ENCODE measurements at regions not wholly inside any gene's neighbourhood (a gene's known extent, or its start where the extent isn't known, plus 50 kb on each side); places are given as distances from the start of the nearest gene placed in this dataset.
"Not testable (repeated sequence)": the region's sequence is repeated elsewhere in the genome, so short reads cannot be mapped to it uniquely, and the experiment has no call there.

DNA sequence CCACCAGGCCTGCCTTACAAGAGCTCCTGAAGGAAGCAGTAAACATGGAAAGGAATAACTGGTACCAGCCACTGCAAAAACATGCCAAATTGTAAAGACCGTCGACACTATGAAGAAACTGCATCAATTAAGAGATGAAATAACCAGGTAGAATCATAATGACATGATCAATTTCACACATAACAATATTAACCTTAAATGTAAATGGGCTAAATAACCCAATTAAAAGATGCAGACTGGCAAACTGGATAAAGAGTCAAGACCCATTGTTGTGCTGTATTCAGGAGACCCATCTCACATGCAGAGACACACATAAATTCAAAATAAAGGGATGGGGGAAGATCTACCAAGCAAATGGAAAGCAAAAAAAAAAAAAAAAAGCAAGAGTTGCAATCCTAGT, 179.0 kb upstream of the ETV3 start:
- not testable (repeated sequence) for DNase-seq

DNA sequence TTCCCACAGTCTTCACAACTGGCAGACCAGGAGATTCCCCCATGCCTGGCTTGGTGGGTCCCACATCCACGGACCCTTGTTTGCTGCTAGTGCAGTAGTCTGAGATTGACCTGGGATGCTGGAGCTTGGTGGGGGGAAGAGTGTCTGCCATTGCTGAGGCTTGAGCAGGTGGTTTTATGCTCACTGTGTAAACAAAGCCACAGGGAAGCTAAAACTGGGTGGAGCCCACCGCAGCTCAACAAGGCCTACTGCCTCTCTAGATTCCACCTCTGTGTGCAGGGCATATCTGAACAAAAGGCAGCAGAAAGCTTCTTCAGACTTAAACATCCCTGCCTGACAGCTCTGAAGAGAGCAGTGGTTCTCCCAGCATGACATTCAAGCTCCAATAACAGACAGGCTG, 177.3 kb upstream of the ETV3 start:
- peak; percentile 25 for DNase-seq

DNA sequence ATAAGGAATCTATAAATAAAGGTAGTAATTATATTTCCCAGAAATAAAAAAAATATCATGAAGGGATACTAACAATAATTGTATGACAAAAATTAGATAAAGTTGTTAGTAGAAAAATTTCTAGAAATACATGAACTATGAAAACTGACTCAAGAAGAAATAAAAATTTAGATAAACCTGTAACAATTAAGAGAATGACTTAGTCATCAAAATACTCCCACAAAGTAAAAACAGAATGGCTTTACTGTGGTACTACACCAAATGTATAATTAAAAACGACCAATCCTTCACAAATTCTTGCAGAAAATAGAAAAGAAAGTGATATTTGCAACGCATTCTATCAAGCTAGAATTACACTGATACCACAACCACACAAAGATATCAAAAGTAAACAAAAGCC, 176.2 kb upstream of the ETV3 start:
- DNase-seq = no peak

DNA sequence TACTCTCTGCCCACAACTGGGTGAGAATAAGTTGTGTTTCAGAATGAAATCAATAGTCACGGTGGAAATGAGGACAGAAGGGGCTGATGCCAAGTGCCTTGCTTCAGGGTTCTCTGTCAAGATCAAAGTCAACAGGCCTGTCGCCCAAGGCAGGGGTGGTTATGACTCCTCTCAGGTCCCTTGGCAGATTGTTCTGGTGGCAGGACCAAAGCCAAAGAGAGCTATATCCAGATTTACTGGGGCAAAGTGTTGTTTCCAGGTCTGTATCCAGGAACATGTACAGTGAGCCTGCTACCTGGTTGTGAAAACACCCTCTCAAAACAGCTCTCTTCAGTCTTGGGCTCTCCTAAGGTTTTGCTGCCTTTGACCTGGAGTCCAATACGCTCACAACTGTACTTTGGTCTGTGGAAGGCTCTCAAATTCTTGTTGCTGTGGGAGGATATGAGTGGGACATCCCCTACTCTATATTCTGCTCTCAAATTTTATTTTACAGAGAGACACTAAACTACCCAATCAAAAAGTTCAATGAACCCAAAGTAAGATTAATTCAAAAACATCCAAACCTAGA, 175.1 kb upstream of the ETV3 start:
- no peak for DNase-seq

DNA sequence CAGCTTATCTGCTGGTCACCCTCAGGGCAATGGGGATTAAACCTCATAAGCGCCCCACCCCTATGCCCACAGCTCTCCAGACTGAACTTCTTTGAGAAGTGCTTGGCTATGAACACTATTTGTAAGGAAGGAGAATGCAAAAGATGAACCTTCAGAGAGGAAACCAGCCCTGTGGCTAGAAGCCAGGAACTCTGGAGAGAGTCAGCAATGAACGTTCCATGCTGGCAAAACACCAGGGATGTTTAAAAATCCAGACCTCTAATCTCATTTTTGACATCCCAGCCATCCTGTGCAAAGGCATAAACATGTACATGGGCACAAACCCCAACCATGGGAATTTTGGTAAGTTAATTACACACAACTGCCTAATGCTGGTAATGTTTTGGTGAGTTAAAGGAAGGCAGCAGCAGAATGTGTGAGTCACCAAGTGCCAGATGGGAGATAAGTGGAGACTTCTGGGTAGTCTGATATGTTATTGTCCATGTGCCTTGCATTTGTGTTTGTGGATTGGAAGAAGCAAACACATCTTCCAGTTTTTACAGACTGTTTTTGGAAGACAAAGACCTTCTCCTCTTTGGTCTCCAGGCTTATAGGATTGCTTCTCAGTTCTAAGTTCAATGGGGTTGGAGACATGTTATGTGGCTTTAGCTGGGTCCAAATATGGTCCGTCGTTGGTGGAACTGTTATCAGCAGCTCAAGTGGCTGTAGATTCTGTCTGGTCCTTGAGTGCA, 174.1 kb upstream of the ETV3 start:
- DNase-seq = no peak

DNA sequence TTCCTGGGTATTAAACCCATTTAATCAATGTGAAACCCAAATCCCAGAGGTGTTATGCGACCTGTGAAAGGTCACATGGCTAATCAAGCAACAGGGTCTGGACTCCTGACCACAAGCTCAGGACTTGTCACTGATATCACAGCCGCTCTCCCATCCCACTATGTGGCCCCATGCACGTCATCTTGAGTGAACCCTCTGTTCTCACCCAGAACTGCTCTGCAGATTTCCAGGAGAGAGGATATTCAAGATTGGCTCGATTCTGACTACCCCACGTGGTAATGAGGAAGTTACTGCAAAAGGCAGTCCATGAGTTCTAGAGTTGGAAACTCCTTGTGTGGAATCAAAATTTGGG, 173.5 kb upstream of the ETV3 start:
- no peak for DNase-seq

DNA sequence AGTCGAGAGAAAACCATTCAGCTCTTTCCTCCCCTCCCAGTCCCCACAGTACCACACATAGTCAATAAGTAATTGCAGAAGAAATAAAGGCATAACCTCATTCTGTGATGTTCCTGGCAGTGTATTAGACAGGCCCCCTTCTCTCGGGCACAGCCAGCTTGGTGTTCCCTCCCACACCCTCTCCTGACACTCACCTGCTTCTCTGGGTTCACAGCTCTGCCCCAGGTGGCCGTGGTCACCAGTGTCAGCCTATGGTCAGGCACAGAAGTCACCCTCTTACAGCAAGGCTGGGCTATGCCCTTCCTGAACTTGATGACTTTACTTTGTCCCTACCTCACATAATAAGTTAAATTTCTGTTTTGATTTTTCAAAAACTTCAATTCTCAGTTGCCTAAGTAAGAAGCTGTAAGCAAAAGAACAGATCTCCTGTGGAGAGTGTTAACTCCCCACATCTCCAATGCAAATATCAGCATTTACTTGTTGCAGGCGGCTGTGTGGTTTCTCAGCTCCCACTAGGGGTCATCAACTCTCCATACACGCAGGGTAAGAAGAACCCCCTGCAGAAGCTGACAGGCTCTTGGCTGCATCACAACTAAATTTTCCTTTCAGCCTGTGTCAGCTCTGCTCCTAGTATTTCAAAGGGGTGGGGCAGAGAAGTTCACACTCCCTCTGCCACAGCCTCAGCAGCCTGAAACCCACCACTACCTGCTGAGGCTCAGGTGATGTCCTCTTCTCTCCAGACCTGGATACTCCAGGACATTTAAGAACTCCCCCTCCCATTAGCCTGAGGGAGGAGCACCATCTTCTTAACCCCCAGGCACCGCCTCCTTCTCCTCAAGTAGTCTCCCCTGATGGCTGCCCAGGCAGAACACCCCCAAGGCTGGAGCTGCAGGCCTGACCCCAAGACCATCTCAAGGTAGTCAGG, 172.9 kb upstream of the ETV3 start:
- peak; percentile 57 for DNase-seq

DNA sequence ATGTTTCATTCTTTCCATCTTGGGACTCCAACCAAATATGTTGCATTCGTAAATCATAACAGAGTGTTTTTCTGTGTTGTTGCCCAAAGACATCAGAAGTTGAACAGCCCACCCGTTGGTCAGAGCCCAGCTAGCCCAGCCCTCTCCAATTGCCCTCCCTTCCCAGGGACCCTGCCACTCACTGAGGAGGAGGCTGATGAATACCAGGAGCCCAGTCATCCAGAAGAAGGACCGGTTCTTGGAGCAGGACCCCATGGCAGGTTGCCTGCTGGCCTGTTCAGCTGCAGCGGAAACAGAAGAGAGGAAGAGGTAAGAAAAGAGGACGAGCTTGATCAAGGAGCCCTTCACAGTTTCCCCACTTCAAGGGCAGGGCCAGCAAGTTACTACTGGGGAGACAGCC, 172.2 kb upstream of the ETV3 start:
- DNase-seq = no peak

DNA sequence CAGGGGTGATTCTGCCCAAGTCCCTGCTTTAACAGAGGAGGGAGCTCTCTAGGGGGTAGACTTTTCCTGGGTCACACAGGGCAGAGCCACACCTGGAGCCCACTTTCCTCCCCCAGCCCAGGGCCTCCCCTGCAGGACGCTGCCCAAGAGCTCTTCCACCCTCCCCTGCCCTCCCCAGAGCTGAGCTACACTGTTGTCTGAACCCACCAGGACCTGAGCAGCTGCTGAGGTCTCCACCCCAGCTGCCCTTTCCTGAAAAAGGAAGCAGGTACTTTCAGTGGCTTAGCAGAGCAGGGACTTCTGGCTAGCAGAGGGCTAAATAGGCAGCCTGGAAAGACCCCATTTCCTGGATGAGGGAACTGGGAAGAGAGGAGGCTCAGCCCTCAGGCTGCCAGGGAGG, 169.3 kb upstream of the ETV3 start:
- DNase-seq = no peak

DNA sequence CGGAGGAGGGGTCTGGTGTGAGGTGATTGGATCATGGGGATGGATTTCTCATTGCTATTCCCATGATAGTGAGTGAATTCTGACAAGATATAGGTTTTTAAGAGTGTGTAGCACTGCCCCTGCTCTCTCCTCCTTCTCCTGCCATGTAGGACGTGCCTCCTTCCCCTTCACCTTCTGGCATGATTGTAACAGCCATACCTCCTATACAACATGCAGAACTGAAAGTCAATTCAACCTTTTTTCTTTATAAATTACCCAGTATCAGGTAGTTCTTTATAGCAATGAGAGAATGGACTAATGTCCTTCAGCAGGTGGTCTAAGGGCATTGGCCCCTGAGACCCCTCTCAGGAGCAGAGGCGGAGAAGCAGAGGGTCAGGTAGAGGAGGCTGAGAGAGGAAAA, 168.7 kb upstream of the ETV3 start:
- no peak for DNase-seq

DNA sequence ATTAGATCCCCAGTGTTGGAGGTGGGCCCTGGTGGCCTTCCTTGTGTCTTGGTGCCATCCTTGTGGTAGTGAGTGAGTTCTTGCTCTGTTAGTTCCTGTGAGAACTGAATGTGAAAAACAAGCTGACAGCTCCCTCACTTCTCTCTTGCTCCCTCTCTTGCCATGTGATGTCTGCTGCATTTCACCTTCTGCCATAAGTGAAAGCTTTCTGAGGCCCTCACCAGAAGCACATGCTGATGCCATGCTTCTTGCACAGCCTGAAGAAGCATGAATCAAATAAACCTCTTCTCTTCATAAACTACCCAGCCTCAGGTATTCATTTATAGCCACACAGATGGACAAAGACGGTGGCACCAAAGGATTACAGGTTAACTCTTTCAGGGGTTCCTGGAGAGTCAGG, 166.1 kb upstream of the ETV3 start:
- no peak for DNase-seq

DNA sequence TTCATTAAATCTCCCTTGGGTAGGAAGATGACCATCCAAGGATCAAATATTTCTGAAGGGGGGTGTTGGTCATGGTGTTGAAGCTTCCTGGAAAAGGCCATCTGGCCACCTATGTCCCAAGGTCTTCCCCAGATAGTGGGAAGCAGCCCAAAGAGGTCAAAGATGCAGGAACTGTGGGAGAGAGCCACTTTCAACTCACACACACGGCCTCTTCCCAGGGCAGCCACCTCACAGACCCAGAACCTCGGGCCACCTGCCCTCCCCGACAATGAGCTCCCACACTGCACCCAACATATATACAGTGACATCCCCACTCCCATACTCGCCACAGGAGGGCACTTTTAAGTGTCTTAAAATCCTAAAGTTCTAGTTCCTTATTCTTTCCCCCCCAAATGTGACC, 164.5 kb upstream of the ETV3 start:
- no peak for DNase-seq

DNA sequence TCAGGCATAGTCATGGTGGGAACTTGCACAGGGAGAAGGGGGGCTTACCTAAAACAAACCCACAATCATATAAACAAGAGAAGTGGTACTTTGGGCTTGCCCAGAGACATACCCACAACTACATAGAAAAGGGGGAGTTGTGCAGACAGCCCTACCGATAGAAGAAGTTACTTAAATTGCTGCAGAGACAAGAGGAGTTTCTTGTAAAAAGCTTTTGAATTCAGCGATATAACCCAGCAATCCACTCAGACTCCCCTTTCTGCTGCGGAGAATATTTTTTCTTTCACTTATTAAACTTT, 164.0 kb upstream of the ETV3 start:
- no peak for DNase-seq

DNA sequence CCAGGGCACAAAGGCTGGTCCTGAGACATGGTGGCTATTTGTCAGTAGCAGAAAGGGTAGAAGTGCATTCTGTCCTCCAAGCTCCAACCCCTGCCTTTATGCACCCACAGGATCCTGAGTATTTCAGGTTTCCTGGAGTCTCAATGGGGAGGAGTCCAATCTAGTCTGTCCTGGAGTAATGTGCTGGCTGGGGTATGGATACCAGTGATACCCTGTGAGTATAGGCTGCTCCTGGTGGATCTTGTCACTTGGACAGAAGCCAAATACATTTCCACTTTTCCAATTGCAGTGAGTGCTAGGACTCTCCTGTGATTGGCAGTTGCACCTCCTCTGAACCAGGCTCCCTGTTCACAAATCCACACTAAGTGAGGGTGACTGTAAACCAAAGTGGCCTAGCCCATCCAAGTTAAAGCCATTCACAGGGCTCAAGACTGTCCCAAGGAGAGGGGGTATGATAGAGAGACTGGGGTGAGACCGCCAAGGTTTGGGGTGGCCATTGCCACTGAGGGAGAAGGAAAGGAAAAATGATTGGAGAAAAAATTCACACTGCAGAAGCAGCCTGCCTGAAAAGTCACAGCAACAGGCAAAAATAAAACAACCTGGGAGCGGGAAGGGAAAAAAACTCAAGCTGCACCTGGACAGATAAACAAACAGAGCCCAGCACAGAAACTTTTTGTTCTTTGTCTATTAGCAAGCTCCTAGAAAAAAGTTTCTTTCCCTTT, 163.4 kb upstream of the ETV3 start:
- no peak for DNase-seq

DNA sequence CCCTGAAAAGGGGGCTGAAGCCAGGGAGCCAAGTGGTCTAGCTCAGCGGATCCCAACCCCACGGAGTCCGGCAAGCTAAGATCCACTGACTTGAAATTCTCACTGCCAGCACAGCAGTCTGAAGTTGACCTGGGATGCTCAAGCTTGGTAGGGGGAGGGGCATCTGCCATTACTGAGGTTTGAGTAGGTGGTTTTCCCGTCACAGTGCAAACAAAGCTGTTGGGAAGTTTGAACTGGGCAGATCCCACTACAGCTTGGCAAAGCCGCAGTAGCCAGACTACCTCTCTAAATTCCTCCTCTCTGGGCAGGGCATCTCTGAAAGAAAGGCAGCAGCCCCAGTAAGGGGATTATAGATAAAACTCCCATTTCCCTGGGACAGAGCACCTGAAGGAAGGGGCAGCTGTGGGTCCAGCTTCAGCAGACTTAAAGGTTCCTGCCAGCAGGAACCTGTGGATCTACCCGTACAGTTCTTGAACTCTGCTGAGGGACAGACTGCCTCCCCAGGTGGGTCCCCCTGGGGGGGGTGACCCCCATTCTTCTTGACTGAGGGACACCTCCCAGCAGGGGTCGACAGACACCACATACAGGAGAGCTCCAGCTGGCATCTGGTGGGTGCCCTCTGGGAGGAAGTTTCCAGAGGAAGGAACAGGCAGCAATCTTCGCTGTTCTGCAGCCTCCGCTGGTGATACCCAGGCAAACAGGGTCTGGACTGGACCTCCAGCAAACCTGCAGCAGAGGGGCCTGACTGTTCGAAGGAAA, 156.4 kb upstream of the ETV3 start:
- DNase-seq = not testable (repeated sequence)

DNA sequence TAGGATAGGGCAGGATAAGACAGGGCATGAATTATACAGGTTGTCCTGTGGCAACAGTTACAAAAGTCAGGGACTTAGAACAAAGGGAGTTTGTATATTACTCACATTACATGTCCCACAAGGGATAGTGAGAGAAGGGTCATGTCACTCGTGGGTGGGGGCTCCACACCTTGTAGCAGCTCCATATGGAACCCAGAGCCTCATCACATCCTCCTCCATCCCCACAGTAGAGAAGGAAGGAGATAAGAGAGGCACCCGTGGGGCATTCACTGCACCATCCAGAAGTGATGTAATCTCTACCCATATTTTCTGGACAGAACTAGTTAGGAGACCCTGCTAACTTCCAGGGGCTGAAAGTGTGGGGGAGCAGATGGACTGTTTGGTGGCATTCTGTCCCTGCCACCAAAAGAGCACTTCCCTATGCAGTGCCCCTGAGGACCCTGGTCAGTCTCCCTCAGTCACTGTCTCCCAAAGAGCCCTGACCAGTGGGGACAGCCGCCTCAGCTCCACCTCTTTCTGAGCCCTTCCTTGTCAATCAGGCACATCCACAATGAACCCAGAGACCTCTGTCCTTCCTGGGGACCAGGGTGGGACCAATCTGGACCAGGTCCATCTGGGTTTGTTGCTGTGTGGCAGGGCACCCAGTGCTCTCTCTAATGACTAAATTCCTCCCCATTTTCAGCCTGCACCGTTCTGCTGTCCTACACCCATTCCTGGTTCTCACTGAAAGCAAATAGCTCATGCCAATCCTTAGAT, 154.8 kb upstream of the ETV3 start:
- no peak for DNase-seq

DNA sequence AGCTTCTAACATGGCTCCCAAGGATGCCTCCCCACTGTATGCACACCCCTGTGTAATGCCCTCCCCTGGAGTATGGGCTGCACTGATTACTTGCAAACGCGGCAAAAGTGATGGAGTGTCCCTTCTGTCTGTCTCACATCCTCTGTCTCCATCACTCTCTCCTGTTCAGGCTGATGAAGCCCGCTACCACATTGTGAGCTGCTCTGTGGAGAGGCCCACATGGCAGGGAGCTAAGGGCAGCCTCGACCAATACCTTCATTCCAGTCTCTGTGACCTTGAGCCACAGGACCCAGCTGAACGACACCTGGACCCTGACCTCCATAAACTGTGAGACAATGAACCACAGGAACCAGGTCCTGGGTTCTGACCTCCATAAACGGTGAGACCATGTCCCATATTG, 154.1 kb upstream of the ETV3 start:
- DNase-seq = no peak

DNA sequence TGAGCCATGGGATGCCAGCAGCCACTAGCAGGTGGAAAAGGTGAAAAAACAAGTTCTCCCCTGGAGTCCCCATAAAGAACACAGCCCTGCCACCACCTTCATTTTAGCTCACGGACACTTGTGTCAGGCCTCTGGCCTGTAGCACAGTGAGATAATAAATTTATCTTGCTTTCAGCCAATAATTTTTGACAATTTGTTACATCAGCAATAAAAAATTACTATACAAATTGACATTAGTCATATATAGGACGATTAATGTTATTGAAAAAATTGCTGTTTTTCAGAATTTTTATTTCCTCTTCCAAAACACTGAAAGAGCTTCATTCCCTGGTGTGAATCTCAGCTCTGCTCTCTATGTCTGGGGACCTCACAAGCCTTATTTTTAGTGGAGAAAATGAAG, 152.9 kb upstream of the ETV3 start:
- no peak for DNase-seq

DNA sequence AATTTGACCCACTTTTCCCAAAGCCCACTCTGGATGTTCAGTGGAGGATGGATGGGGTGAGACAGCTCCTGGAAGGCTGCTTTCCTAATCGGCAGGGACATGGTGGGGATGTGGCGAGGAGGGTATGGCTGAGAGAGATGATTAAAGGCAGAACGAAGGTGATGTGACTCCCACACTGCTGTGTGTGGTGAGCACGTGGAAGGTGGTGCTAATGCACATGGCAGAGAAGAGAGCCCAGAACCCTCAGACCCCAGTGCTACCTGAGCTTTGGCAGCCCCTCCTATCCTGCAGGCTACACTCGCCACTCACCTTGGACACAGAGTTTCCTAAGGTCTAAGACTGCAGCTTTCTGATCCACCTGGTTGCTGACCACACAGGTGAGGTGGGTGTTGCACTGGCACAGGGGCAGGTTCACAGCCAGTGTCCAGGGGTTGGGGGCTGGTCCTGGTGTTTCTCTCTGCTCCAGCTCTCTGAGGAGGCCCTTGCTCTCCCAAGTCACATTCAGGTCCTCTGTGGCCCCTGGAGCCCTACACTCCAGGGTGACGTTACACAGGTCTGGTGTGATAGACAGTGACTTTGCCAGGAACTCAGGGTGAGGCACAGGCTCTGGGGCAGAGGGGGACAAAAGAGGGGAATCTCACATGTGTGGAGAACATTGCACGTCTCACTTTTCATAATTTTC, 151.4 kb upstream of the ETV3 start:
- DNase-seq = no peak

DNA sequence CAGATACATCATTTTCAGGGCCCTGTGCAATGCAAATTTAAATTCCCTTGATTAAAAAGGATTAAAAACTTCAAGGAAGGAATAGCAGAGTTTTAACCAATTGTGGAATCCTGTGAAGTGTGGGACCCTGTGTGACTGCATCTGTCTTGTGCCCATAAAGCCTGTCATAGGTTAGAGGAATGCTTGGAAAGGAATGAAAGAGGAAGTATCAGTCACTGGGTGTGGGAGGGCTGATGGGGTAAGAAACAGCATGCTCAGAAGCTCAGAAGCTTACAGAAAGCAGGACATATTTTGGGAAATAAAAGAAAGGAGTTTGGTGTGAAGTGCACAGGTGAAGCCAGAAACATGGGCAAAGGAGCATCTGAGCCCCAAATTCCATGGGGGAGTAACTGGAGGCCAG, 150.8 kb upstream of the ETV3 start:
- no peak for DNase-seq

DNA sequence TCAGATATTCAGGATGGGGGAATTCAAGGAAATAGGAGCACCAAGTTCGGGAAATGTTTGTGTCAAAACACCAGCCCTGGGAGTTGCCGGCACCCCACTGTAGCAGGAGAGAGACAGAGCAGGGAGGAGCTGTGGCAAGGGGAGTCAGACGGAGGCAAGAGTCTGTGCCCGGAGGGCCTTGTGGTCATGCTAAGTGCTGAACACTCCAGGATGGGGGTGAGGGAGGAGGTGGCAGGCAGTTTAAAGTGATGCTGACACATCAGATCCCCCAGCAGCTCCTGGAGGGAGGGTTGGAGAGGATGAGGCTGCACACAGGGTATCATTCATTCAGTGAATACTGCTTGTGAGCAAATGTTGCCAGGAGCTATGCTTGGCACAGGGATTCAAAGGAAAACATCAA, 150.3 kb upstream of the ETV3 start:
- peak; percentile 3 for DNase-seq

DNA sequence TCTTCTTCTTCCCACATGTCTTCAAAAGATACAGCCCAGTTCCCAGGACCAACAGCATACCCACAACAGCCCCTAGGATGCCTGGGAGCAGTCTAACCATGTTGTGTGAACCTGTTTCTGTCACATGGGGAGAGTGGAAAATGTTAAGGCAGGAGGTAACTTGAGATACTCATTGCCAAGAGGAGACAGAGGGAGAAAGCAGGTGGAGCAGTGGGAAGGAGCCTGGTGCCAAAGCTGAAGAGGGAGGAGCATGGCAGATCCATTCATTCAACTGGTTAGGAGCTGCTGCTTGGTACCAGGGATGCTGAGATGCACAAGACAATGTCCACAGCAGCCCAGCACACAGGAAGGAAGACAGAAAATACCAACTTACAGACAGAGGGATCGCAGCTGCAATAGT, 149.8 kb upstream of the ETV3 start:
- no peak for DNase-seq
